Heart left ventricle (tissue), 16 donors: ENCODE measurements at regions not wholly inside any gene's neighbourhood (a gene's known extent, or its start where the extent isn't known, plus 50 kb on each side); places are given as distances from the start of the nearest gene placed in this dataset.

Source experiments
- ATAC-seq, 4 donors: fragments of 200-7000 bp; cut with Tn5 transposase; one replicate each; pipeline ENCODE4 v1.9.1; 2020 to 2022; ENCODE audit warnings: moderate library complexity in 4 of 4, mild to moderate bottlenecking in 3 of 4, moderate number of reproducible peaks in 1 of 4
- DNase-seq, 5 donors: peaks; one replicate each; pipeline ENCODE4 v3.0.0-alpha.2; 2020
- H3K27ac ChIP-seq, 12 donors: fragments of 200-600 bp; sonication (generic) in 4 of 12; one replicate each; pipeline versions ENCODE4 v1.5.0 to v1.8.0; 2016 to 2022; ENCODE audit warnings: mild to moderate bottlenecking in 2 of 12
- H3K27me3 ChIP-seq, 9 donors: fragments of 200-600 bp; sonication (generic) in 2 of 9; one replicate each; pipeline versions ENCODE4 v1.5.1 to v1.8.0; 2016 to 2022; ENCODE audit warnings: mild to moderate bottlenecking in 3 of 9
- H3K36me3 ChIP-seq, 9 donors: fragments of 200-600 bp; sonication (generic) in 2 of 9; one replicate each; pipeline versions ENCODE4 v1.5.0 to v1.8.0; 2018 to 2022; ENCODE audit warnings: mild to moderate bottlenecking in 2 of 9
- H3K4me1 ChIP-seq, 12 donors: fragments of 200-600 bp; sonication (generic) in 4 of 12; one replicate each; pipeline versions ENCODE4 v1.5.0 to v1.8.0; 2016 to 2022; ENCODE audit warnings: mild to moderate bottlenecking in 3 of 12
- H3K4me3 ChIP-seq, 12 donors: fragments of 200-600 bp; sonication (generic) in 4 of 12; one replicate each; pipeline versions ENCODE4 v1.5.0 to v1.8.0; 2017 to 2022; ENCODE audit warnings: mild to moderate bottlenecking in 9 of 12, moderate library complexity in 4 of 12
- H3K9me3 ChIP-seq, 12 donors: fragments of 200-600 bp; sonication (generic) in 4 of 12; one replicate each; pipeline versions ENCODE4 v1.5.0 to v1.8.0; 2016 to 2022; ENCODE audit warnings: mild to moderate bottlenecking in 1 of 12
- CTCF ChIP-seq, 12 donors: fragments of 200-600 bp; sonication (generic) in 4 of 12; IDR thresholded peaks; one replicate each; pipeline versions ENCODE4 v1.5.0 to v1.8.0; 2018 to 2022; ENCODE audit warnings: antibody characterized with exemption in 12 of 12, mild to moderate bottlenecking in 5 of 12
- POLR2A ChIP-seq, 2 donors: fragments of 450-650 bp; IDR thresholded peaks; one replicate each; pipeline ENCODE4 v1.6.1; 2017; ENCODE audit warnings: antibody characterized with exemption in 2 of 2, mild to moderate bottlenecking in 2 of 2, moderate library complexity in 2 of 2
- WGBS, 4 donors: extraction: QIAGEN DNeasy Blood & Tissue Kit in 2 of 4; methylation state at CpG; one replicate each; pipeline versions ENCODE4 v1.1.5 to v1.1.7; 2013 to 2018; 5-methylcytosine and 5-hydroxymethylcytosine counted together
- intact Hi-C, 10 donors: fragments of 100-400 bp; cut with DNase I; formaldehyde crosslinking; loops; one replicate each; pipeline versions ENCODE4 v1.11.1 to v1.14.2; 2022
- donor health status: ischemic (EF 13 %, LVEDD 7.1; RV severe dilation, severe dysfunction).
- donor health status: healthy with polysubstance abuse.
- donor health status: DM: no; HTN: yes; CAD: no.
- donor health status: DM: no; HTN: no; CAD: no.
- donor health status: ischemic (EF 25% LVEDD 6.9; RV normal size, moderate dysfunction).
- donor health status: ischemic (EF 25% LVEDD 5.7; RV mildly dilated, moderate dysfunction).
- donor health status: healthy.
- donor health status: DM: yes; HTN: yes; CAD: no.
- donor health status: ischemic (EF 35%, LVEDD 5.7; RV mildly dilated, moderate dysfunction).
- donor health status: nonischemic (EF 11% LVEDD 7.7; RV severe dilation, severe dysfunction).
- donor health status: DM: yes; HTN: yes; CAD: no.
- donor health status: PGD.
- donor health status: ischemic (EF 29% LVEDD 5.4; RV normal size, mild dysfunction).
- donor health status: nonischemic (EF 23%, LVEDD 6.1; RV moderate dilation, normal function).

- H3K4me3 ChIP-seq = no peak overlapping the region
- DNase-seq (no peak), ATAC-seq (no peak)
- no peaks in the 10 kb centered on the region for H3K27me3 ChIP-seq
- no peaks in the 10 kb centered on the region for H3K36me3 ChIP-seq
- intact Hi-C loops = loop anchor here in 4 of 10 donors (2.0 to 5.0 kb wide), 4 partner anchors 47 to 102 kb away; partner anchors contain the start of gene ETS2 (in 2 of the 4)
- 94 to 95% (median 95%) methylated on average over 8 of the region's 8 CpGs for WGBS, 4 donors
- TF ChIP-seq CTCF (IDR thresholded peaks at IDR 0.05) (no peak), POLR2A (IDR thresholded peaks at IDR 0.05) (no peak)
- H3K4me1 ChIP-seq = peaks cover 0 to 75% (median 47%) of the 10 kb centered on the region in 12 donors
- H3K27ac ChIP-seq = peak overlapping the region; percentile 66 to 91 (median 85)
- H3K9me3 ChIP-seq = no peaks in the 10 kb centered on the region
Measured at GRCh38 chr21:38909109-38909508, 103.4 kb downstream of the ETS2 start.

GRCh38 chr21:38908537-38908936 lies 102.8 kb downstream of the ETS2 start:
- no peaks in the 10 kb centered on the region for H3K36me3 ChIP-seq
- no peak for DNase-seq
- no peak overlapping the region for H3K4me3 ChIP-seq
- no peaks in the 10 kb centered on the region for H3K27me3 ChIP-seq
- no peak for TF ChIP-seq POLR2A (IDR thresholded peaks at IDR 0.05)
- TF ChIP-seq CTCF (IDR thresholded peaks at IDR 0.05) = no peak
- peaks cover 0 to 76% (median 45%) of the 10 kb centered on the region in 12 donors for H3K4me1 ChIP-seq
- H3K27ac ChIP-seq = peak overlapping the region in 11 of 12 donors; percentile 66 to 91 (median 84)
- H3K9me3 ChIP-seq = no peaks in the 10 kb centered on the region
- intact Hi-C loops = loop anchor here in 4 of 10 donors (2.0 to 5.0 kb wide), 4 partner anchors 46 to 101 kb away; partner anchors contain the start of gene ETS2 (in 2 of the 4)
- 95 to 99% (median 97%) methylated on average over 4 of the region's 4 CpGs for WGBS, 4 donors
- no peak for ATAC-seq

- peaks cover 0 to 57% (median 37%) of the 10 kb centered on the region in 12 donors for H3K4me1 ChIP-seq
- H3K27me3 ChIP-seq = no peaks in the 10 kb centered on the region
- ATAC-seq = no peak
- H3K9me3 ChIP-seq = peaks cover 0 to 9% (median 0%) of the 10 kb centered on the region in 12 donors
- no peak for DNase-seq
- TF ChIP-seq CTCF (IDR thresholded peaks at IDR 0.05) (no peak), POLR2A (IDR thresholded peaks at IDR 0.05) (no peak)
- peak overlapping the region in 2 of 12 donors; percentile 50 to 88 for H3K27ac ChIP-seq
- H3K36me3 ChIP-seq = no peaks in the 10 kb centered on the region
- intact Hi-C loops = loop anchor here in 3 of 10 donors (5.0 kb wide), 3 partner anchors 43 to 98 kb away; partner anchors contain the start of gene ETS2 (in 2 of the 3)
- no peak overlapping the region for H3K4me3 ChIP-seq
- WGBS, 4 donors = 80 to 97% (median 88%) methylated on average over 7 to 8 of the region's 8 CpGs
Measured at GRCh38 chr21:38905752-38906151, 100.0 kb downstream of the ETS2 start.

GRCh38 chr21:38905328-38905727 lies 99.6 kb downstream of the ETS2 start:
- Histone ChIP-seq H3K9me3 (peaks cover 0 to 9% (median 0%) of the 10 kb centered on the region in 12 donors), H3K27me3 (no peaks in the 10 kb centered on the region), H3K4me1 (peaks cover 0 to 53% (median 33%) of the 10 kb centered on the region in 12 donors), H3K27ac (peak overlapping the region in 1 of 12 donors; percentile 79), H3K36me3 (no peaks in the 10 kb centered on the region), H3K4me3 (no peak overlapping the region)
- intact Hi-C loops = loop anchor here in 3 of 10 donors (5.0 kb wide), 3 partner anchors 43 to 98 kb away; partner anchors contain the start of gene ETS2 (in 2 of the 3)
- ATAC-seq = no peak
- no peak for TF ChIP-seq POLR2A (IDR thresholded peaks at IDR 0.05)
- TF ChIP-seq CTCF (IDR thresholded peaks at IDR 0.05) = no peak
- WGBS, 4 donors = 88 to 95% (median 90%) methylated on average over 4 of the region's 4 CpGs
- DNase-seq = no peak
